IPS-NIHi7 (cell line): ENCODE measurements at regions not wholly inside any gene's neighbourhood (a gene's known extent, or its start where the extent isn't known, plus 50 kb on each side); places are given as distances from the start of the nearest gene placed in this dataset.
A peak's percentile ranks its signal among the peaks of the same experiment; 100 is the strongest.
"Not testable (repeated sequence)": the region's sequence is repeated elsewhere in the genome, so short reads cannot be mapped to it uniquely, and the experiment has no call there.

Experiments used
- DNase-seq: peaks from one replicate; pipeline ENCODE4 v3.0.0; 2012; ENCODE audit warnings: mixed read lengths; ENCODE audit errors: extremely low spot score

DNA sequence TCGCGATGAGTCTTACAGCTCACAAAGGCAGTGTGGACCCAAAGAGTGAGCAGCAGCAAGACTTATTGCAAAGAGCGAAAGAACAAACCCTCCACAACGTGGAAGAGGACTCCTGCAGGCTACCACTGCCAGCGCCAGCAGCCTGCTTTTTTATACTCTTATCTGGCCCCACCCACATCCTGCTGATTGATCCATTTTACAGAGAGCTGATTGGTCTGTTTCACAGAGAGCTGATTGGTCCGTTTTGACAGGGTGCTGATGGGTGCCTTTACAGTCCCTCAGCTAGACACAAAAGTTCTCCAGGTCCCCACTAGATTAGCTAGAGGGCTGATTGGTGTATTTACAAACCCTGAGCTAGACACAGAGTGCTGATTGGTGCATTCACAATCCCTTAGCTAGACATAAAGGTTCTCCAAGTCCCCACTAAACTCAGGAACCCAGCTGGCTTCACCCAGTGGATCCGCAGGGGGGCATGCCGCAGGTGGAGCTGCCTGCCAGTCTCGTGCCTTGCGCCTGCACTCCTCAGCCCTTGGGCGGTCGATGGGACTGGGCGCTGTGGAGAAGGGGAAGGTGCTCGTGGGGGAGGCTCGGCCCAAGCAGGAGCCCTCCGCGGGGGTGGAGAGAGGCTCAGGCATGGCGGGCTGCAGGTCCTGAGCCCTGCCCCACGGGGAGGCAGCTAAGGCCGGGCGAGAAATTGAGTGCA, 75.7 kb downstream of the QDPR start:
- not testable (repeated sequence) for DNase-seq

DNA sequence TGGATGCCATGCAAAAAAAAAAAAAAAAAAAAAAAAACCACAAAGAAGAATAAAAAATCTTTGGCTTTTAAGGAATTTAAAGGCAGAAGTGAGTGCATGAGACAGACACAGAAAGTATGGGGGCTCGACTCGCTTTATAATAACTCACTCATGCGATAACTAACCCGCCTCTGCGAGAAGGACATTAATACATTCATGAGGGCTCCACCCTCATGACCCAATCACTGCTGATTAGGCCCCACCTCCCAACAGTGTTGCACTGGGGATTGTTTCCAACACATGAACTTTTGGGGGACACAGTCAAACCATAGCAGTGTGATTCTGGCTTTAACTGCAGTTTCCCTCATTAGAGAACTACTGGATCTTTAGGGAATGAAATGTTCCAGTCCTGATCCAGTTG, 78.1 kb downstream of the QDPR start:
- no peak for DNase-seq

DNA sequence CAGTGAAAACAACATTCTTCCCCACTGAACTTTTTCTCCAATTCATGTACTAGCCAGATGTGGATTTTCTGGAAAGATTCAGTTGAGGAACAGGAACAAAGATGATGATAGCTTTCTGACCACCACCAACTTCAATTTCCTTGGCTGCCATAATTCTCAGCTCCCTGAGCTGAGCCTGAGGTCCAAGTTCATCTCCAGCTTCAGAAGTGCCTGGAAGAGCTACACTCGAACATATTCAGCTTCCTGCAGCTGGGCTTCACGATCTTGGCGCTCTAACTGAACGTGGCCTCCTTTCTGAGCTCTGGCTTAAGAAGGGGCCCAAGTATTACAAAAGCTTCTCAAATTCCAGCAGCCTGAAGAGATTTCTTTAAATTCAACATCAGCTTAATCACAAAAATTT, 83.9 kb downstream of the QDPR start:
- no peak for DNase-seq

DNA sequence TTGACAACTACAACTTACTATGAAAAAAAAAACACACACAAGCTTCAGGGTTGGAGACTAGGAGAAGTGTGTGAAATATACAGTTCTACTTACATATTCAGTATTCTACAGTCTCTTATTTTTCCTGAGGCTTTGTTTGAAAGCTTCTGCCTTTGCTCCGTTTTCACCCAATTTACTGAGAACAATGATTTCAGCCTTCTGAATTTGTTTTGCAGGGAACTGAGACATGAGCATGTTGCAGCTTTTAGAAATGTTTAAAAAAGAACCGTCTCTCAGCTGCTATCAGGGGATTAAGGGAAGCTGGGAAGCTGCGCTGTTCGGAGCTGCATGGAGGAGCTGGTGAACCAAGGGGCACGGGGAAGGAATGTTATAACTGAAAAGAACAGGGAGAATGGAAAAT, 85.7 kb downstream of the QDPR start:
- no peak for DNase-seq

DNA sequence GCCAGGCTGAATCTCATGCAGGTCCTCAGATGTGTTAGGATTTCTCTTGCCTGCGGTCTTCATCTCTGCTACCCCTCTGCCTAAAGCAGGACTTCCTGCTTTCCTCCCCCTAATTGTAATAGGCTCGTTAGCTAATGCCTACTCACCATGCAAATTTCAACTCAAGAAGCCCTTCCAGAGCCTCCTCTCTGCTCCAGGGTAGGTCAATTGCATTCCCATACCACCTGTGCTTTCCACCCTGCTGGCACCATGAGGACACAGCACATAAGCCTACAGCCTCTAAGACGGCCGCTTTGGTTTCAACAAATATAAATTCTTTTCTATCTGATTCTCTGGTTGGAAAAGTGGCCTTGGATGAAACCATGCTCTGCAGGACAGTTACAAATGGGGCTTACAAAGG, 93.9 kb downstream of the QDPR start:
- peak; percentile 37 for DNase-seq

DNA sequence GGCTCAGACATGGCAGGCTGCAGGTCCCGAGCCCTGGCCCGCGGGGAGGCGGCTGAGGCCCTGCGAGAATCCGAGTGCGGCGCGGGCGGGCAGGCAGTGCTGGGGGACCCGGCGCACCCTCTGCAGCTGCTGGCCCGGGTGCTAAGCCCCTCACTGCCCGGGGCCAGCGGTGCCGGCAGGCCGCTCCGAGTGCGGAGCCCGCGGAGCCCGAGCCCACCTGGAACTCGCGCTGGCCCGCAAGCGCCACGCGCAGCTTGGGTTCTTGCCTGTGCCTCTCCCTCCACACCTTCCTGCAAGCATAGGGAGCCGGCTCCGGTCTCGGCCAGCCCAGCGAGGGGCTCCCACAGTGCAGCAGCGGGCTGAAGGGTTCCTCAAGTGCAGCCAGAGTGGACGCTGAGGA, 97.5 kb downstream of the QDPR start:
- no peak for DNase-seq

DNA sequence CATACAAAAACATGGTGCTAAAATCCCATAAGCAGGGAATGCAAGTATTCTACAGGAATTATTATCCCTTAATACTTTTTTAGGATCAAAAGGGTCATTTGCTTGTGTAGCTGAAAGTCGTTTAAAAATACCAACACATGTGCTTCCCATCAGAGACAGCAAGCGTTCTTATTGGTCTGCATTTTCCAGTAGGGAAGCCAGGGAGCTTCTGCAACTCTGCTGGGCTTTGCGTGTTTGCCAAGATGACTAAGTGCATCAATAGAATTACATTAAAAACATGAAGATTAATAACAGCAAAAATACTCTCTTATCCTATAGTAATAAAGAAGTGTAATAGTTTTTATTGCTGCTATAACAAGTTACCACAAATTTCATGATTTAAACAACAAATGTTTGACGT, 111.2 kb downstream of the QDPR start:
- DNase-seq, result no peak

DNA sequence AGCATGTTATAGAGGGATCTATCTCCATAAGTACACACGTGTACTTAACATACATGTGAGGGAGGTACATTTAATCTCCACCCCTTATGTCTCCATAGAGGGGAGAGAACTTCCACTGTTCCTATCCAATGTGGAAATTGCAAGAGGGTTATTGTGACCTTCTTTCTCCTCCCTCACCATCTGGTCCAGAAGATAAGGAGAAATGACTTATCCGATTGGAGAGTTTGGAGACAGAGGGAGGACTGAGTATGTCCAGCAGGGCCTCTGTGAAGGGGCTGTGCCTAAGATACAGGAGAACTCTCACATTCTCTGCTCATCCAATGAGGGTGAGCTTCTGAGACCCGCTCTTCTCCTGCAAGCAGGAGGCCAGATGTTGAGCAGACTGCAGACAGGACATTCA, 113.1 kb downstream of the QDPR start:
- DNase-seq, result no peak

DNA sequence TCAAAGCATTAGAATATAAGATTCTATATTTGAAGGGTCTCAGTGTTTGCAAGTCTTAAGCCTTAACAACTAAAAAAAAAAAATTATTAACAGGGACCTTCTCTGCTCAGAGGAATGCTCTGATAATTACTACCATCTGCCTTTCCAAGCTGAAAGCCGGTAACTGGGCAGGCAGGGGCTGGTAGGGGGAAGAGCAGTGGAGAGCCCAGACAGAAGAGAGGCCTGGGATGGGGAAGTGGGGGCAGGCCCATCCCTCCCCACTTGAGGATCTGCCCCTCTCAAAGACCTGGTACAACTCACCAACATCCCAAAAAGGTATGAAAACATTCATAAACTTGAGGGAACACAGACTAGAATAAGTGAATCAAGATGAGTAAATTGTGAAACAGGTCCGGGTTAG, 113.9 kb downstream of the QDPR start:
- DNase-seq, result no peak

DNA sequence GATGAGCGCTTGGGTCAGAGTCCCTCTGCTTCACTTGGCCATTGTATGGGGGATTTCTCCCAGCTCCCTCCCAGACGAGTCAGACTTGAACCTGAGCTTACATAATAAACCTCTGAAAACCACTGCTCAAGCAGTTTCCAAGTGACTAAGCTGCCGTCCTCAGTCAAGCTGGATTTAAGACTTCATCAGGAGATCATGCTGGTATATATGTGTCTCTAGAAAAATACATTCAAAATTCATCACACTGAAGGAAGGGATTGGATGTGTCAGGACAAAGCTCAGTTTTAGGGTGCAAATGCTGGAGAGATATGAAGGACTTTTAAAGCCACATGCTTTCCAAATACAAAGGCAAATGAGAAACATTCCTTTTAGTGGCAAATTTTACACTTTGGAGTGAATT, 114.3 kb downstream of the QDPR start:
- no peak for DNase-seq

DNA sequence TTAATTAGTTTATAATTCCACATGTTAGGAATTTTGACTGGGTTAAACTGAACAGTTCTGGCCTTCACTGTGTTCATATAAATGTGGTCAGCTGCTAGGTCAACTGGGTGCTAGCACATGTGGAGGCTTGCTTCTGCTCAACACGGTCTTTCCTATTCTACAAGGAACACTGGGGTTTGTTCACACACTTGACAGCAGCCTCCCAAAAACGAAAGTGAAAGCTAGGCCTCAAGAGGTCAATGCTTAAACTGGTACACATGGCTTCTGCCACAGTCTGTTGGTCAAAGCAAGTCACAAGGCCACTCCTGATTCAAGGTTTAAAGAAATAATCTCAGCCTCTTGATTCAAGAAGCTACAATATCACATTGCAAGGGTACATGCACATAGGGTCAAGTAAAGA, 126.5 kb downstream of the QDPR start:
- DNase-seq, result no peak

DNA sequence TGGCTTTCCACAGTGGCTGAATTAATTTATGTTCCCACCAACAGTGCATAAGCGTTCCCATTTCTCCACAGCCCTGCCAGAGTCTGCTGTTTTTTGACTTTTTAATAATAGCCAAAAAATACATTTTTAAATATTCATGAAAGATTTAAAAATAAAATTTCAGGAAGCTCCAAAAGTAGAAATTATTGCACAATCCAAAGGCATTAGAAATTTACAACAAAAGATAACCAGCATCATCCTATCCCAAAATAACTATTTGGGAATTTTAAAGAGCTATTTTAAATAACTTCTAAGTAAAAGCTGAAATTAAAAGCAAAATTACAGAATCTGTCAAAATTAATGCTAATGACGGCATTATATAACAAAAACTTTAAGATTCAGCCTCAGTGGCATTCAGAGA, 131.5 kb downstream of the QDPR start:
- no peak for DNase-seq

DNA sequence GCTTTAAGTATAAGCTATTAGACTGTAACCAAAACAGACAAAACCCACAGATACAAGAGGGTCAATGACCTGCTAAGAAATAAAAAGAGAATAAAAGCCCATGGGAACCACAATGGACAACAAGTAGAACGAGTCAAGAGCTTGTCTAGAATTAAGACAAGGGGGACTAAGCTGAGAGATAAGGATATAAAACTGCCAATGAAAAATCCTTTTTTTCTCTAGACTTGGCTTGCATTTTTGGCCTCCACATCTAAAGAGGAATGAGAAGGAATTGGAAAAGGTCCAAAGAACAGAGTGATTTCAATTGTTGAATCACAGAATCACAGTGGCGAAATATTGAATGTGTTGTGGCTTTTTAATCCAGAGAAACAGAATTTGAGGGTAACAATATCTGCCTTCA, 135.7 kb downstream of the QDPR start:
- DNase-seq, result no peak

DNA sequence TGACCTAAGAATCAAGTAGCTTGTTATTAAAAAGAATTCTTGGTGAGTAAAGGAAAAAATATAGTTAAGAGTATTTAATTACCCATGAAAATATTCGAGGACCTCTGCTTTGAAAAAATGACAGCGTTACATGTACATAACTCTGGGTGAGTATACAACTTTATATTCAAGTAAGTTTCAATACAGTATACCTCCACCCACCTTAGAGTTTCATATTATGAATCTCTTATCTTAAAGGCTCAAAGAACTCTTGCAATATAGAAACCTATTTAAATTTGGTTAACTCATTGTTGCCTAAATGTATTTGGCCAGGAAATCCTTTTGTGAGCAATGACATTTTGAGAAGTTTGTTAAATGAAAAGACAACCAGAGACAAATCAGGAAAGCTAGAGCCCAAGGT, 138.2 kb downstream of the QDPR start:
- DNase-seq, result no peak

DNA sequence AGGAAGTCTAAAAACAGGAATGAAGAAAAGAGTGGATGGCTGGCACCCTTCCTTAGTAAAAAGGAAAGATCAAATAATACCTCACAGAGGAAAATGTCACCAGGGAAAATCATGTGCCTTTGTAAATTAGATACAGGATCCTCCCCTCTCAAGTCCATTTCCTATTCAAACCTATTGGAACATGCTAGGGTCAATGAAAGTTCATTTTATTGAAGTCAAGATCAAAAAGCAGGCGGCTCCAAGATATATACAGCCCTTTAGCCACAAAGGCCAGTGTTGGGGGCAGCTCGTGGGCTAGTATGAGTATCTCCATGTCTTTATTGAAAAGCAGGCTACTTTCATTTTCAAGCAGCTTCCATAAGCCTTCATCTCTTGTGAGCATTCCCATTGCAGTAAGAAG, 141.1 kb downstream of the QDPR start:
- DNase-seq, result no peak

DNA sequence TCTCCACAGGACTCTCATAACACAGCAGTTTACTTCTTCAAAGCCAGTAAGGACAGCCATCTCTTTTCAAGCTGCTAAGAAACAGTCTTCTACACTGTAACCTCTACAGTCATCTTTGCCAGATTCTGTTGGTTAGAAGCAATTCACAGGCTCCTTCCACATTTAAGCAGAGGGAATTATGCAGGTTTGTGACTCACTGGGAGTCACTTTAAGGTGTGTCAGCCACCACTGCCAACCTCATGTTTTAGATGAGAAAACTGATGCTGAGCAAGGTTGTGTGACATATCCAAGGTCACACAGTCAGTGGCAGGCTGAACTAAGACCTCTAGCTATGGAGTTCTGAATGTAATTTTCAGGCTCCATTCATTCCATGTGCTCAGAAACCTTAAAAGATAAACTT, 143.5 kb downstream of the QDPR start:
- no peak for DNase-seq

DNA sequence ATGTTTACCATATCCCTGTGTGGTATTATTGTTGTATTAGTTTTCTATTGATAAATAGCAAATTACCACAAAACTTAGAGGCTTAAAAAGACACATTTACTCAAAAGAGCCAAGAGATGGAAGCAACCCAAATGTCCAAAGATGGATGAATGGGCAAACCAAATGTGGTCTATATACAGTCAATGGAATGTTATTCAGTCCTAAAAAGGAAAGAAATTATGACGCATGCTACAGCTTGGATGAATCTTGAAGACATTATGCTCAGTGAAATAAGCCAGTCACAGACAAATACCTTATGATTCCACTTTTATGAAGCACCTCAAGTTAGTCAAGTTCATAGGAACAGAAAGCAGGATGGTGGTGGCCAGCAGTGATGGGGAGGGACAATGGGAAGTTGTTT, 144.7 kb downstream of the QDPR start:
- DNase-seq, result no peak

DNA sequence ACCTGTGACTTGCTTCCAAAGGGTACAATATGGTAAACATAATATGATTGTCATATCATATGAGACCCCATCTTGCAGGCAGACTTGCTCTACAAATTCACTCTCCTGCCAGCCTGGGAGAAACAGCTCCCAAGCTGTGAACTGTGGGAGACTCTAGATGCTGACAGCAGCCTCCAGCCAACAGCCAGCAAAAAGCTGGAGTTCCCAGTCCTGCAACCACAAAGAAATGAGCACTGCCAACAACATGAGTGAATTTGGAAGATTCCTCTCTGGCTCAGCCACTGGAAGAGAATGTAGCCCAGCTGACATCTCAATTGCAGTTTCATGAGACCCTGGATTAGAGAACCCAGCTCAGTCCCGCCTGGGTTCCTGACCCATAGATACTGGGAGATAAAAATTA, 145.4 kb downstream of the QDPR start:
- DNase-seq, result no peak

DNA sequence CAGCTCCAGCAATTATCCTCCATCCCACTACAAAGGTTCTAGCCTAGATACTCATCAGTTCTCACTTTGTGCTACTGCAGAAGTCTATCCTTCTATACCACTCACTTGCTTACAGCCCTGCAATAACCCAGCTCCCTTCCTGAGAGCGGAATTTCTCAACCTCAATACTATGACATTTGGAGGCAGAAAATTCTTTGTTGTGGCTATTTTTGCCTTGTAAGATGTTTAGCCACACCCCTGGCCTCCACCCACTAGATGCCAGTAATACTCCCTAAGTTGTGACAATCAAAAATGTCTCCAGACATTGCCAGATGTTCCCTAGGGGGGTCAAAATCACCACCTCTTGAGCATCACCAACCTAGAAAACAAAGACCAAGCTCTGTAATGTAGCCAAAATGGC, 149.5 kb downstream of the QDPR start:
- no peak for DNase-seq

DNA sequence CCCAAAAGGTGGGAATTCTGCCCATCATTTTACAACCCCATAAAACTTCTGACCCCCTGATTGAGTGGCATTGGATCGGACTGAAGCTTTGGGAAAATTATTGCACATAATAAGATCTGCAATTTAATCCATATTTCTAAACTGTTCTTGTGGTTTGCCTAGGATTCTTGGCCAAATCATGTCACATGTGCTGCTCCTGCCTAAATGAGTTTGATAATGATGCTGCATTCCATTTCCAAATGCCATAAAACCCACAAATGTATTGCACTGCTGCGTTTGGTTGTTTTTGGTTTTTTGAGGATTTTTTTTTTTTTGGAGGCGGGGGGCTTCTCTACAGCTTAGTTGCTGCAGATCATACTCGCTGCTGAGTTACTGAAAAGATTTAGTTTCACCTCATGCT, 153.6 kb downstream of the QDPR start:
- DNase-seq, result no peak

DNA sequence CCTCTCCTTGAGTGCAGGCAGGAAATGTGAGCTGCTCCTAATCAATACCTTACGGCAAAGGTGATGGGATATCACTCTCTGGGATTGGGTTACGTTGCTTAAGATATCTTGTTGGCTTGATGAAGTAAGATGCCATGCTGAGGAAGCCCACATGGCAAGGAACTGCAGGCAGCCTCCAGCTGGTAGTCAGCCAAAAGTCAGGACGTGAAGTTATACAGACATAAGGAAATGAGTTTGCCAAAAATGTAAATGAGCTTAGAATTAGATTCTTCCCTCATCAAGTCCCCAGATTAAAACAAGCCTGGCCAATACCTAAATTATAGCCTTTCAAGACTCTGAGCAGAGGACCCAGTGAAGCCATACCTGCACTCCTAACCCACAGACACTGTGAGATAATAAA, 155.0 kb downstream of the QDPR start:
- no peak for DNase-seq

DNA sequence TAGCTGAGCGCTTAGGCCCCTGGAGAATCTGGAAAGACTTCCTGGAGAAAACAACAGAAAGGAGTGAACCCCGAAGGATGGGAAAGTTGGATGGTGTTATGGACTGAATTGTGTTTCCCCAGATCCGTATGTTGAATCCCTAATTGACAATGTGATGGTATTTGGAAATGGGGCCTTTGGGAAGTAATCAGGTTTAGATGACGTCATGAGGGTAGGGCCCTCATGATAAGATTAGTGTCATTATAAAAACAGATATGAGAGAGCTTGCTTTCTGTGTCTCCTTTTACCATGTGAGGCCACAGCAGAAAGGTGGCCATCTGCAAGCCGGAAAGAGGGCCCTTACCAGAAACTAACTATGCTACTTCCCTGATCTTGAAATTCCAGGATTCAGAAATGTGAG, 159.5 kb downstream of the QDPR start:
- no peak for DNase-seq

DNA sequence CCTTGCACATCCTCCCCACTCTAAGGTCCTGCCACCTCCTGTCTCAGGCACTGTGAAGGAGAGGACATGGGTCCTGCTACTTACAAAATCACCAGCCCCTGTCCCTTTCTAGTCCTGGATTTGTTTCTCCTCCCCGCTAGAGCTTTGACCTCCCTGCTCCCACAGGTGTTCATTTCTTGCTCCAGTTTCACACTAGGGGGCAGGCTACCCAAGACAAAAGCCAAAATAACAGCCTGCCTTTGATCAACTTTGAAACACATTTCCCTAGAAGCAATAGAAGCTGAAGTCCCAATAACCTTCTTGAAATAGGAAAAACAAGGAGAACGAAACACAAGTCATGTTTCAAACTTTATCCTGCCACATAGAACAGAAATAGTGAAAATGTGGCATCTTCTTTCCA, 164.4 kb downstream of the QDPR start:
- peak; percentile 80 for DNase-seq

DNA sequence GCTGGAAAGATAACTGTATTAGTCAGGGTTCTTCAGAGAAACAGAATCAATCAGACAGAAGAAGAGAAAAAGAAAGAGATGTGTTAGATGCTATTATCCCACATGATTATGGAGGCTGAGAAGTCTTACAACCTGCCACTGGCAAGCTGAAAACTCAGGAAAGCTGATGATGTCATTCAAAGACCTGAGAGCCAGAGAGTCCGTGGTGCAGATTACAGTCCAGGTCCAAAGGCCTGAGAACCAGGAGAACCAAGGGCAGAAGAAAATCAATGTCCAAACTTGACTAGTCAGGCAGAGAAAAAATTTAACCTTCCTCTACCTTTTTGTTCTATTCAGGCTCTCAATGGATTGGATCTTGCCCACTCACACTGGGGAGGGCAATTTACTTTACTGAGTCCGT, 172.5 kb downstream of the QDPR start:
- no peak for DNase-seq

DNA sequence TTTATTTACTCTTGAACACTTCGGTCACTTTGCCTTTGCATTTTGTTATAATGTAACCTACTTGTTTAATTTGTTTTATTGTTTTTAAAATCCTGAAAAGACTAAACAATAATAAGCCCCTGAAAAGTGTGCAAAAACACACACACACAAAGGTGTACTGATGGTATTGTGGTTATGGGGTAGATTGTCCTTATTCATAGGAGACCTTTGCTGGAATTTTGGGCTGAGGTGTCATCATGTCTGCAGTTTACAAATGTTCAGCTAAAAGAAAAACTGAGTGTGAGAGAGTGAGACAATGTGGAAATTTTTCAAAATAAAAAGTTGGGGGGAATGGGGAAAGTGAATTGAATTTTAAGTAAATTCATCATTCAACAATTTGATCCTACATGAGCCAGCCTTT, 174.9 kb downstream of the QDPR start:
- no peak for DNase-seq
